ENCODE measurements at regions not wholly inside any gene's neighbourhood (a gene's known extent, or its start where the extent isn't known, plus 50 kb on each side); places are given as distances from the start of the nearest gene placed in this dataset.
"Not testable (repeated sequence)": the region's sequence is repeated elsewhere in the genome, so short reads cannot be mapped to it uniquely, and the experiment has no call there.

GRCh38 chr2:198604599-198604998 lies 800.2 kb downstream of the PLCL1 start:
- H3K4me3 ChIP-seq, result no peak overlapping the region
- no peaks in the 10 kb centered on the region for H3K36me3 ChIP-seq
- H3K4me1 ChIP-seq, result no peaks in the 10 kb centered on the region
- H3K27me3 ChIP-seq, result no peaks in the 10 kb centered on the region
- no peak for TF ChIP-seq CTCF (IDR thresholded peaks at IDR 0.05)
- TF ChIP-seq POLR2AphosphoS5 (IDR thresholded peaks at IDR 0.05; ENCODE audit: insufficient read depth in 1 of 2, low read depth in 1 of 2), result no peak
- TF ChIP-seq POLR2A (IDR thresholded peaks at IDR 0.05), result no peak
- H3K9me3 ChIP-seq, result no peaks in the 10 kb centered on the region
- intact Hi-C loops (cut with DNase I), result no loop called here
- no peak for DNase-seq (ENCODE audit: extremely low spot score in 2 of 2)
- no peak overlapping the region for H3K27ac ChIP-seq

GRCh38 chr2:198602986-198603385 lies 798.6 kb downstream of the PLCL1 start:
- H3K4me3 ChIP-seq; DNase-seq (ENCODE audit: extremely low spot score in 2 of 2); H3K9me3 ChIP-seq; H3K27ac ChIP-seq; intact Hi-C loops (cut with DNase I); H3K36me3 ChIP-seq; H3K4me1 ChIP-seq; H3K27me3 ChIP-seq: not testable (repeated sequence)

GRCh38 chr2:198597648-198598047 lies 793.3 kb downstream of the PLCL1 start:
- no peak overlapping the region for H3K4me3 ChIP-seq
- TF ChIP-seq CTCF (IDR thresholded peaks at IDR 0.05) (no peak), POLR2AphosphoS5 (IDR thresholded peaks at IDR 0.05; ENCODE audit: insufficient read depth in 1 of 2, low read depth in 1 of 2) (no peak), POLR2A (IDR thresholded peaks at IDR 0.05) (no peak)
- no peak overlapping the region for H3K27ac ChIP-seq
- no peaks in the 10 kb centered on the region for H3K27me3 ChIP-seq
- H3K36me3 ChIP-seq, result no peaks in the 10 kb centered on the region
- H3K9me3 ChIP-seq, result no peaks in the 10 kb centered on the region
- no peaks in the 10 kb centered on the region for H3K4me1 ChIP-seq
- intact Hi-C loops (cut with DNase I), result no loop called here
- DNase-seq (ENCODE audit: extremely low spot score in 2 of 2), result no peak

- TF ChIP-seq CTCF (IDR thresholded peaks at IDR 0.05) (no peak), POLR2AphosphoS5 (IDR thresholded peaks at IDR 0.05; ENCODE audit: insufficient read depth in 1 of 2, low read depth in 1 of 2) (no peak), POLR2A (IDR thresholded peaks at IDR 0.05) (no peak)
- Histone ChIP-seq H3K27ac (no peak overlapping the region), H3K4me1 (no peaks in the 10 kb centered on the region), H3K36me3 (no peaks in the 10 kb centered on the region), H3K4me3 (no peak overlapping the region), H3K9me3 (no peaks in the 10 kb centered on the region), H3K27me3 (no peaks in the 10 kb centered on the region)
- intact Hi-C loops (cut with DNase I), result no loop called here
- no peak for DNase-seq (ENCODE audit: extremely low spot score in 2 of 2)
Observed at GRCh38 chr2:198596985-198597384, 792.6 kb downstream of the PLCL1 start.

GRCh38 chr2:198595721-198596120 lies 791.3 kb downstream of the PLCL1 start:
- Histone ChIP-seq H3K9me3 (no peaks in the 10 kb centered on the region), H3K4me1 (no peaks in the 10 kb centered on the region), H3K4me3 (no peak overlapping the region), H3K27ac (no peak overlapping the region), H3K36me3 (no peaks in the 10 kb centered on the region), H3K27me3 (no peaks in the 10 kb centered on the region)
- no peak for TF ChIP-seq CTCF (IDR thresholded peaks at IDR 0.05)
- intact Hi-C loops (cut with DNase I), result no loop called here
- no peak for DNase-seq (ENCODE audit: extremely low spot score in 2 of 2)

- intact Hi-C loops (cut with DNase I), result no loop called here
Observed at GRCh38 chr2:198591586-198591985, 787.2 kb downstream of the PLCL1 start.

More at GRCh38 chr2:198591586-198591985, 787.2 kb downstream of the PLCL1 start:
- Histone ChIP-seq H3K4me1 (no peaks in the 10 kb centered on the region), H3K36me3 (no peaks in the 10 kb centered on the region), H3K4me3 (no peak overlapping the region), H3K9me3 (no peaks in the 10 kb centered on the region), H3K27ac (no peak overlapping the region), H3K27me3 (no peaks in the 10 kb centered on the region)
- no peak for DNase-seq (ENCODE audit: extremely low spot score in 2 of 2)
- TF ChIP-seq POLR2AphosphoS5 (IDR thresholded peaks at IDR 0.05; ENCODE audit: insufficient read depth in 1 of 2, low read depth in 1 of 2), result no peak
- TF ChIP-seq CTCF (IDR thresholded peaks at IDR 0.05), result no peak
- TF ChIP-seq POLR2A (IDR thresholded peaks at IDR 0.05), result no peak
